ENCODE measurements at regions not wholly inside any gene's neighbourhood (a gene's known extent, or its start where the extent isn't known, plus 50 kb on each side); places are given as distances from the start of the nearest gene placed in this dataset.

DNA sequence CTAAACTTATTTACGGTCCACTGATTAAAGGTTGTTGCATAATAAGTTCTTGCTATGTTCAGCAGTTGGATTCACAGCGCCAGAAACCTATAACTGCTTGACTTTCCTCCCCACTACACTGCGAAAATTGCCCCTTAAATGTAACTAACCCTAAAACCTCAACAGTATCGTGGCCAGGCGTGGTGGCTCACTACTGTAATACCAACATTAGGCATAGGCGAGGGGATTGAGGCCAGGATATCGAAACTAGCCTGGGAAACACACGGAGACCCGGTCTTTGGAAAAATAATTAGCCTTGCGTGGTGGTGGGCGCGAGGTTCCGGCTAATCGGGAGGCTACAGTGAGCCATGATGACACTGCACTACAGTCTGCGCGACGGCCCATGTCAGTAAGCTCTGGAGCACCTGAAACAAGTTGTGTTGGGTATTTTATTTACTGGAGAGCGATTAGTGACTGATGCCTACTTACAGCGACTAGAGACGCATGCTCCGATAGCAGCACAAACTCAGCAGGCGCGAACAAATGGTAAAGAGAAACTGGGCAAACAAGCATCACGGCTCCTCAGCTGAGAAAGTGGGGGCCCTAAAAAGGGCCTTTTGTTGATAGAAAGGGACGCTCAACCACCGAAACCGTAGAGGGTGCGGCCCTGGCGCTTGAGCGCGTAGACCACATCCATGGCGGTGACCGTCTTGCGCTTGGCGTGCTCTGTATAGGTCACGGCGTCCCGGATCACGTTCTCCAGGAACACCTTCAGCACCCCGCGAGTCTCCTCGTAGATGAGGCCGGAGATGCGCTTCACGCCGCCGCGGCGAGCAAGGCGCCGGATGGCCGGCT lies 81.4 kb downstream of the OR2B2 start (continued):
- TF ChIP-seq, protein P1, sequence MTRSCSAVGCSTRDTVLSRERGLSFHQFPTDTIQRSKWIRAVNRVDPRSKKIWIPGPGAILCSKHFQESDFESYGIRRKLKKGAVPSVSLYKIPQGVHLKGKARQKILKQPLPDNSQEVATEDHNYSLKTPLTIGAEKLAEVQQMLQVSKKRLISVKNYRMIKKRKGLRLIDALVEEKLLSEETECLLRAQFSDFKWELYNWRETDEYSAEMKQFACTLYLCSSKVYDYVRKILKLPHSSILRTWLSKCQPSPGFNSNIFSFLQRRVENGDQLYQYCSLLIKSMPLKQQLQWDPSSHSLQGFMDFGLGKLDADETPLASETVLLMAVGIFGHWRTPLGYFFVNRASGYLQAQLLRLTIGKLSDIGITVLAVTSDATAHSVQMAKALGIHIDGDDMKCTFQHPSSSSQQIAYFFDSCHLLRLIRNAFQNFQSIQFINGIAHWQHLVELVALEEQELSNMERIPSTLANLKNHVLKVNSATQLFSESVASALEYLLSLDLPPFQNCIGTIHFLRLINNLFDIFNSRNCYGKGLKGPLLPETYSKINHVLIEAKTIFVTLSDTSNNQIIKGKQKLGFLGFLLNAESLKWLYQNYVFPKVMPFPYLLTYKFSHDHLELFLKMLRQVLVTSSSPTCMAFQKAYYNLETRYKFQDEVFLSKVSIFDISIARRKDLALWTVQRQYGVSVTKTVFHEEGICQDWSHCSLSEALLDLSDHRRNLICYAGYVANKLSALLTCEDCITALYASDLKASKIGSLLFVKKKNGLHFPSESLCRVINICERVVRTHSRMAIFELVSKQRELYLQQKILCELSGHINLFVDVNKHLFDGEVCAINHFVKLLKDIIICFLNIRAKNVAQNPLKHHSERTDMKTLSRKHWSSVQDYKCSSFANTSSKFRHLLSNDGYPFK (CRISPR knock-in tag; IDR thresholded peaks at IDR 0.05; ENCODE audit: borderline replicate concordance), result peak; percentile 34; the same call in 1 of the 2 replicates
- peak; percentile 41 for TF ChIP-seq ZEB1 (IDR thresholded peaks at IDR 0.05; ENCODE audit: insufficient replicate concordance, low read depth)
- peak; percentile 19 for TF ChIP-seq XRCC5 (optimal IDR thresholded peaks at IDR 0.05; ENCODE audit: low read length)
- TF ChIP-seq KDM2A (CRISPR knock-in tag; IDR thresholded peaks at IDR 0.05; ENCODE audit: borderline replicate concordance, low read depth), result 0 out of 2 replicates have a peak, but pooled peaks have one; percentile 70
- peak; percentile 73 to 88 for TF ChIP-seq POLR2A (IDR thresholded peaks at IDR 0.05; ENCODE audit: insufficient read depth in 1 of 2, low read depth in 2 of 2, low read length in 2 of 2)
- TF ChIP-seq, protein P2, sequence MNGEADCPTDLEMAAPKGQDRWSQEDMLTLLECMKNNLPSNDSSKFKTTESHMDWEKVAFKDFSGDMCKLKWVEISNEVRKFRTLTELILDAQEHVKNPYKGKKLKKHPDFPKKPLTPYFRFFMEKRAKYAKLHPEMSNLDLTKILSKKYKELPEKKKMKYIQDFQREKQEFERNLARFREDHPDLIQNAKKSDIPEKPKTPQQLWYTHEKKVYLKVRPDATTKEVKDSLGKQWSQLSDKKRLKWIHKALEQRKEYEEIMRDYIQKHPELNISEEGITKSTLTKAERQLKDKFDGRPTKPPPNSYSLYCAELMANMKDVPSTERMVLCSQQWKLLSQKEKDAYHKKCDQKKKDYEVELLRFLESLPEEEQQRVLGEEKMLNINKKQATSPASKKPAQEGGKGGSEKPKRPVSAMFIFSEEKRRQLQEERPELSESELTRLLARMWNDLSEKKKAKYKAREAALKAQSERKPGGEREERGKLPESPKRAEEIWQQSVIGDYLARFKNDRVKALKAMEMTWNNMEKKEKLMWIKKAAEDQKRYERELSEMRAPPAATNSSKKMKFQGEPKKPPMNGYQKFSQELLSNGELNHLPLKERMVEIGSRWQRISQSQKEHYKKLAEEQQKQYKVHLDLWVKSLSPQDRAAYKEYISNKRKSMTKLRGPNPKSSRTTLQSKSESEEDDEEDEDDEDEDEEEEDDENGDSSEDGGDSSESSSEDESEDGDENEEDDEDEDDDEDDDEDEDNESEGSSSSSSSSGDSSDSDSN (CRISPR knock-in tag; IDR thresholded peaks at IDR 0.05), result peak; percentile 49; the same call in 1 of the 2 replicates
- TF ChIP-seq GZF1 (CRISPR knock-in tag; IDR thresholded peaks at IDR 0.05), result 0 out of 2 replicates have a peak, but pooled peaks have one; percentile 33
- TF ChIP-seq, protein P3, sequence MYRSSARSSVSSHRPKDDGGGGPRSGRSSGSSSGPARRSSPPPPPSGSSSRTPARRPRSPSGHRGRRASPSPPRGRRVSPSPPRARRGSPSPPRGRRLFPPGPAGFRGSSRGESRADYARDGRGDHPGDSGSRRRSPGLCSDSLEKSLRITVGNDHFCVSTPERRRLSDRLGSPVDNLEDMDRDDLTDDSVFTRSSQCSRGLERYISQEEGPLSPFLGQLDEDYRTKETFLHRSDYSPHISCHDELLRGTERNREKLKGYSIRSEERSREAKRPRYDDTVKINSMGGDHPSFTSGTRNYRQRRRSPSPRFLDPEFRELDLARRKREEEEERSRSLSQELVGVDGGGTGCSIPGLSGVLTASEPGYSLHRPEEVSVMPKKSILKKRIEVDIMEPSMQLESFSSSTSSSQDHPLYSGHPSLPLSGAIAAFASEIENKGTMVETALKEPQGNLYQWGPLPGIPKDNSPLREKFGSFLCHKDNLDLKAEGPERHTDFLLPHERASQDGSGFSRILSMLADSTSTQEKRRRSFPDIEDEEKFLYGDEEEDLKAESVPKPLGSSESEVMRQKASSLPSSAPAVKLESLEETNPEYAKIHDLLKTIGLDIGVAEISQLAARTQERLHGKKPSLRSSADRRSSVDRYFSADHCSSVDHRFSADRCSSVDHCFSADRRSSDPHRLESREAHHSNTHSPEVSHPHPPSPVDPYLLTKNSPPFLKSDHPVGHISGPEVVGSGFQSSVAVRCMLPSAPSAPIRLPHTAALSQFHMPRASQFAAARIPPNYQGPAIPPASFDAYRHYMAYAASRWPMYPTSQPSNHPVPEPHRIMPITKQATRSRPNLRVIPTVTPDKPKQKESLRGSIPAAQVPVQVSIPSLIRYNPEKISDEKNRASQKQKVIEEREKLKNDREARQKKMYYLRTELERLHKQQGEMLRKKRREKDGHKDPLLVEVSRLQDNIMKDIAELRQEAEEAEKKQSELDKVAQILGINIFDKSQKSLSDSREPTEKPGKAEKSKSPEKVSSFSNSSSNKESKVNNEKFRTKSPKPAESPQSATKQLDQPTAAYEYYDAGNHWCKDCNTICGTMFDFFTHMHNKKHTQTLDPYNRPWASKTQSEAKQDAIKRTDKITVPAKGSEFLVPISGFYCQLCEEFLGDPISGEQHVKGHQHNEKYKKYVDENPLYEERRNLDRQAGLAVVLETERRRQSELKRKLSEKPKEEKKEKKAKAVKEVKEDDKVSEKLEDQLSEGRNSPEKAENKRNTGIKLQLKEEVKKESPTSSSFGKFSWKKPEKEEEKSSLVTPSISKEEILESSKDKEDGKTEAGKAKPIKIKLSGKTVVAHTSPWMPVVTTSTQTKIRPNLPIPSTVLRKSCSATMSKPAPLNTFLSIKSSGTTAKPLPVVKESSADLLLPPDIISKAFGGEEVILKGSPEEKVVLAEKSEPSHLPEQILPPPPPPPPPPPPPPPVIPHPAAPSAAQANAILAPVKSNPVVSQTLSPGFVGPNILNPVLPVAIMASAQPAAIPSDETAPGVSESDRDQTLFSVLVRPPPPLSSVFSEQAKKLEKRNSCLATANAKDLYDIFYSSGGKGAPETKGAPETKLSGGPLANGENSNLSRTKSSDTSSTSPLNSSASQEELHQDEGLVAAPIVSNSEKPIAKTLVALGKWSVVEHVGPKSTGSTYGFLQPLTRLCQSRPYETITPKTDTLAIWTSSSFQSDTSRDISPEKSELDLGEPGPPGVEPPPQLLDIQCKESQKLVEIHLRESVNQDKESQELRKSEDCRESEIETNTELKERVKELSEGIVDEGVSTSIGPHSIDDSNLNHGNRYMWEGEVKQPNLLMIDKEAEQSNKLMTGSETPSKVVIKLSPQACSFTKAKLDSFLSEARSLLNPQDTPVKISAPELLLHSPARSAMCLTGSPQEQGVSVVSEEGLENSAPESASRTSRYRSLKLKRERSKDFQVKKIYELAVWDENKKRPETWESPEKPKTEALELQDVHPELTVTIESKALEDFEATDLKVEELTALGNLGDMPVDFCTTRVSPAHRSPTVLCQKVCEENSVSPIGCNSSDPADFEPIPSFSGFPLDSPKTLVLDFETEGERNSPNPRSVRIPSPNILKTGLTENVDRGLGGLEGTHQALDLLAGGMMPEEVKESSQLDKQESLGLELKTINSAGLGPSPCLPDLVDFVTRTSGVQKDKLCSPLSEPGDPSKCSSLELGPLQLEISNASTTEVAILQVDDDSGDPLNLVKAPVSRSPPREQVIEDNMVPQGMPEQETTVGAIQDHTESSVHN (CRISPR knock-in tag; IDR thresholded peaks at IDR 0.05), result 0 out of 2 replicates have a peak, but pooled peaks have one; percentile 56
- TF ChIP-seq ZNF768 (CRISPR knock-in tag; IDR thresholded peaks at IDR 0.05), result peak; percentile 56; the same call in 1 of the 2 replicates
- TF ChIP-seq, protein P4, sequence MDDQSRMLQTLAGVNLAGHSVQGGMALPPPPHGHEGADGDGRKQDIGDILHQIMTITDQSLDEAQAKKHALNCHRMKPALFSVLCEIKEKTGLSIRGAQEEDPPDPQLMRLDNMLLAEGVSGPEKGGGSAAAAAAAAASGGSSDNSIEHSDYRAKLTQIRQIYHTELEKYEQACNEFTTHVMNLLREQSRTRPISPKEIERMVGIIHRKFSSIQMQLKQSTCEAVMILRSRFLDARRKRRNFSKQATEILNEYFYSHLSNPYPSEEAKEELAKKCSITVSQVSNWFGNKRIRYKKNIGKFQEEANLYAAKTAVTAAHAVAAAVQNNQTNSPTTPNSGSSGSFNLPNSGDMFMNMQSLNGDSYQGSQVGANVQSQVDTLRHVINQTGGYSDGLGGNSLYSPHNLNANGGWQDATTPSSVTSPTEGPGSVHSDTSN (CRISPR knock-in tag; IDR thresholded peaks at IDR 0.05; ENCODE audit: borderline replicate concordance), result 0 out of 2 replicates have a peak, but pooled peaks have one; percentile 50
- TF ChIP-seq NCOA5 (CRISPR knock-in tag; IDR thresholded peaks at IDR 0.05), result peak; percentile 77; the same call in 1 of the 2 replicates

Data from HepG2 (cell line).